ENCODE measurements at regions not wholly inside any gene's neighbourhood (a gene's known extent, or its start where the extent isn't known, plus 50 kb on each side); places are given as distances from the start of the nearest gene placed in this dataset.
"Not testable (repeated sequence)": the region's sequence is repeated elsewhere in the genome, so short reads cannot be mapped to it uniquely, and the experiment has no call there.

DNA sequence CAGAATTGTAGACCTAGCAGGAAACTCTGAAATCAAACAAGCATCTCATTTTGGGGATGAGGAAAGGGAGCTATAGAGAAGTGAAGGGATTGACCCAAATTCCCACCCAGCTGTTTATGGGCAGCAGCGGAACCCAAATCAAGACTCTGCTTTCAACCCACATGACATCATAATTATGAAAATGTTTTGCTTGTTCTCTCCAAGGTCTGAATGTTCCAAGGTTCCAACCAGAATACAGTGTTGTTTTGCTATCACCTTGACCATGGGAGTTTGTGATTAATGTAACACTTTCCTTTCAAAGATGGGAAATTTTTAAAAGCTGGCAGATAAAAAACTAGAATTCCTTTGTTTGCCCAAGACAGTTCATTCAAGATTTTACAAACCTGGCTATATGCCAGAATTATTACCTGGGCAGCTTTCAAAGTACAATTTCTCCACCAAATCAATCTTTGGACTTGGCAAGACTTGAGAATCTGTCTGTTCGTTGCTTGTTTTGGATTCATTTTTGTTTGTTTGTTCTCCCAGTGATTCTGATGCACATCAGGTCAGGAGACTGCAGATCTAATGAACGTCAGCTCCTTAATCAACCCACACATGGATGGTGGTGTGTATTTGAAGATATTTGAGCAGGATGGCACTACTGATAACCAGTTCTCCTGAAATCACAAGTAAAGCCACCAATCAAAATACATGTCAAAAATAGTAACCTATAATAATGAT lies 322.7 kb downstream of the FOXO1 start:
- DNase-seq (ENCODE audit: low read depth in 3 of 3, low spot score in 2 of 3), result no peak

DNA sequence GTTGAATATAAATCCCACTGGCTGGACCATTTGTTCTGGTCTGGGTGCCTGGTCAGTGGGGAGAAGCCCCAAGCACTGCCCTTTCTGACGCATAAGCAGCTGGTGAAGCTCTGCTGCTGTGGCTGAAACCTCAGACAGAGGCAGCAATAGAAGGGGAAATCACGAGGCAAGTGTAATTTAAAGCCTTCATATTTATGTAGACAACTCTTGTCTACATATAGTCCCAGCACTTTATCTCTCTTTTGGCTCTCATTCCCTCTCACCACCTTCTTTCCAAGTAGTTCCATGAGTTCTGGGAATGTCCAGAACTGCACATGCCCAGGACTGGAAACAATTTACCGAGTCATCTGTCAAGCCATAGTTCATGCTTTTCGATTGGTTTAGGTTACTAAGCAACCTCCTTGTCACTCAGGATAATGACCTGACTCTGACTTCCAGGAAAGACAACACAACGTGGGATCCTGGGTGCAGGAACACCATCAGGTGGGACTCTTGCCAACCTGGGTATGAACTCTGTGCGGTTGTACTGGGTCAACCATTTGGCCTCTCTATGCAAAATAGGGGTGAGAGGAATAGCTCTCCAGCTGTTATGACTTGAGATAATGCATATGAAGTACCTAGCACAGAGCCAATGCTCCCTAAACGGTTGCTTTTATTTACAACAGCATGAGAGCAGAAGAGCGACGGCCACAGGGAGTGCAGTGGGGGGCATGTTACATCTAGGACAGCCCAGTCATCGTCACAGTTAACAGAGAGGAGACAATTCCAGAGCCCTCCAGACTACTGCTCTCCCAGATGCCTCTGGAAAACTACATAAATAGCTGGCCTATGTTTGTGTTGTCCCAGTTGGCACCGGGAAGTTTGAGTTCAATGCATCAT lies 321.9 kb downstream of the FOXO1 start:
- DNase-seq (ENCODE audit: low read depth in 3 of 3, low spot score in 2 of 3), result no peak

- no peak for DNase-seq (ENCODE audit: low read depth in 3 of 3, low spot score in 2 of 3)
Observed at GRCh38 chr13:40345149-40345514, 321.3 kb downstream of the FOXO1 start.

DNA sequence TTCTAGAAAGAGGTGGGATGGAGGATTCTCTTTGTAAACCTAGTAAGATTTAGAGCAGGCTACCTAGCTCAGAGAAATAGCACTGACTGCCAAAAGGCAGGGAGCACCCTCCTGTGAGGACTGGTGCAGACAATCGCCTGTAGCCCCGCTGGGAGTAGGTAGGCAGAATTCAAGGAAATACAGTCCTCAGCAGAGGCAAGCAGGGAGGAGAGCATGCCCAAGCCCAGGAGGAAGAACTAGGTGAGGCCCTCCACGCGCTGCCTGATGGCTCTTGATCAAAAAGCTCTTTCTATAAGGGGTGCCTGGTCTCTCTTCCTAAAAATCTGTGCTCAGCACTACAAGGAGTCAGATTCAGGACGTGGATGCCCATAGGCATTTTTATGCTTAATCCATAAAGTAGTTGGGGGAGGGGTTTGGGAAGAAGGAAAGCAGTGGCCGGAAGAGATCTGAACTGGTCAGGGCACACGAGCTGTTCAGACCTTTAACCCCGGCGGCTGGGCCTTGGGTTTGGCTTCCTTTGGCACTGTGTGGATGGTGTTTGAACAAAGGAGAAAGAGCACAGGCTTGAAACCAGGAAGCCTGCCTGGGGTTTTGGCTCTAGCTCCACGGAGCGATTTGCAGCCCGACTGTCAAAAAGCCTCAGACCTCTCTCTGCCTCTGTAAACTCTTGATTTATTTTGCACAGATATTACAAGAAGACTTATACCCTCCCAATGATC lies 320.6 kb downstream of the FOXO1 start:
- DNase-seq (ENCODE audit: low read depth in 3 of 3, low spot score in 2 of 3), result no peak

GRCh38 chr13:40346592-40346991 lies 319.8 kb downstream of the FOXO1 start:
- no peak for DNase-seq (ENCODE audit: low read depth in 3 of 3, low spot score in 2 of 3)

- no peak for DNase-seq (ENCODE audit: low read depth in 3 of 3, low spot score in 2 of 3)
Observed at GRCh38 chr13:40348096-40348679, 318.3 kb downstream of the FOXO1 start.

GRCh38 chr13:40350283-40350992 lies 316.0 kb downstream of the FOXO1 start:
- no peak for DNase-seq (ENCODE audit: low read depth in 3 of 3, low spot score in 2 of 3)

- DNase-seq (ENCODE audit: low read depth in 3 of 3, low spot score in 2 of 3), result no peak
Observed at GRCh38 chr13:40351537-40352379, 314.7 kb downstream of the FOXO1 start.

GRCh38 chr13:40352380-40352778 lies 314.1 kb downstream of the FOXO1 start:
- DNase-seq (ENCODE audit: low read depth in 3 of 3, low spot score in 2 of 3), result no peak

GRCh38 chr13:40352802-40353562 lies 313.5 kb downstream of the FOXO1 start:
- no peak for DNase-seq (ENCODE audit: low read depth in 3 of 3, low spot score in 2 of 3)

DNA sequence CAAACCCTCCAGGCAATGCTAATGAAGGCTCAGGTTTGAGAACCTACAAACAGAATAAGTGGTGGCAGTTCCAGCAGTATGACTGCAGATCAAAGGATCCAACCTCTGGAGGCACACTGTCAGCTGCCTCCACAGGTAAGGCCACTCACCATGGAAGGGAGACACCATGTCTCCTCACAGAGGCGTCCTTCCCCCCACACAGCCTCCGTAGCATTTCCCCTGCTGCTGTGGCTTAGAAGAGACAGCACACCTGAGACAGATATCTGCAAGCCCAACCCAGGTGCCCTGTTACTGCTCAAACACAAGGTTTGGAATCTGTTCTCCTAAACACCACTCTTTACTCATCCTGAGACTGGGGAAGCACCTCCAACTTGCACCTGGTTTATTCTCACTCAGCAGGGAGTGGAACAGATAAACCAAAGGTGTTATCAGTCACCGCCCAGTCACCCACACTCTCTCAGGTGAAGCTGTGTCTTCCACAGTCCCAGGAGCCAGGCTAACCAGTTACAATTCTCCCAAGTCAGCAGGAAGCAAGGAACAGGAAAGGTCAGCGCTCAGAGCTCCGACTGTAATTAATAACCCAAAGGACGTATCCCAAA lies 311.2 kb downstream of the FOXO1 start:
- DNase-seq (ENCODE audit: low read depth in 3 of 3, low spot score in 2 of 3), result no peak

GRCh38 chr13:40356011-40356410 lies 310.4 kb downstream of the FOXO1 start:
- DNase-seq (ENCODE audit: low read depth in 3 of 3, low spot score in 2 of 3), result no peak

- not testable (repeated sequence) for DNase-seq (ENCODE audit: low read depth in 3 of 3, low spot score in 2 of 3)
Observed at GRCh38 chr13:40356458-40356857, 310.0 kb downstream of the FOXO1 start.

DNA sequence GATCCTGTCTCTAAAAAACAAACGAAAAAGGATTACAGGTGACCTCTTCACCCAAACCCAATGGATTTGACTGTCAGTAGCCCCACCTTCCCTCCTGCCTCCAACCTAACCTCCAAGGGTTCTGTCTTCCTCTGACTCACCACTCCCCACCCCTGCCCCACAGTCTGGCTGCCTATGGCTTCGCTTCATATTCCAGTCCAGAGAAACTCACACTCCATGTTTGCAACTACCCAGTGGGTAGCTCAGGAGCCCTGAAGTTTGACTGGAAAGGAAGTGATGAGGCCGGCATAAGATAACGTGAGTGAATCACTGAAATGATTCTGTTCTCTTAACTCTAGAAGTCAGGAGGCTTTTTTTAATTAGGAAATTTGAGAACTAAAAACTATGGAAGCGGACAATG lies 303.9 kb downstream of the FOXO1 start:
- no peak for DNase-seq (ENCODE audit: low read depth in 3 of 3, low spot score in 2 of 3)

DNA sequence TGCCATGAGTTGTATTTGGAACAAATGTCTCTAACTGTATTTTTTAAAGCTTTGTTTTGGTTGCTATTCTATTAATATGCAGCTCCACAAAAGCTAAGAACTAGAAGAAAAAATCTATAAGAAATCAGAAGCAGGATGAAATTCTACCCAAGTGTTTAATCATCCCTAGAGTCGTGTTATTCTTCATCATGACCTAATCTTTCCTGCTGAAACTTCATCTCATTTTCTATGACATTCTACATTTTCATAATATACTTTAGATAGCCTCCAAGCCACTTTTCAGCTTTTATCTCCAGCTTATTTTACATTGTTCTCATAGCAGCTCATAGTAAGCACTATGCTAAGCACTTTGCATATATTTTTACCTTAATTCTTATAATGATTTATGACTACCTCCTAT lies 302.8 kb downstream of the FOXO1 start:
- no peak for DNase-seq (ENCODE audit: low read depth in 3 of 3, low spot score in 2 of 3)

GRCh38 chr13:40366119-40366518 lies 300.3 kb downstream of the FOXO1 start:
- no peak for DNase-seq (ENCODE audit: low read depth in 3 of 3, low spot score in 2 of 3)

DNA sequence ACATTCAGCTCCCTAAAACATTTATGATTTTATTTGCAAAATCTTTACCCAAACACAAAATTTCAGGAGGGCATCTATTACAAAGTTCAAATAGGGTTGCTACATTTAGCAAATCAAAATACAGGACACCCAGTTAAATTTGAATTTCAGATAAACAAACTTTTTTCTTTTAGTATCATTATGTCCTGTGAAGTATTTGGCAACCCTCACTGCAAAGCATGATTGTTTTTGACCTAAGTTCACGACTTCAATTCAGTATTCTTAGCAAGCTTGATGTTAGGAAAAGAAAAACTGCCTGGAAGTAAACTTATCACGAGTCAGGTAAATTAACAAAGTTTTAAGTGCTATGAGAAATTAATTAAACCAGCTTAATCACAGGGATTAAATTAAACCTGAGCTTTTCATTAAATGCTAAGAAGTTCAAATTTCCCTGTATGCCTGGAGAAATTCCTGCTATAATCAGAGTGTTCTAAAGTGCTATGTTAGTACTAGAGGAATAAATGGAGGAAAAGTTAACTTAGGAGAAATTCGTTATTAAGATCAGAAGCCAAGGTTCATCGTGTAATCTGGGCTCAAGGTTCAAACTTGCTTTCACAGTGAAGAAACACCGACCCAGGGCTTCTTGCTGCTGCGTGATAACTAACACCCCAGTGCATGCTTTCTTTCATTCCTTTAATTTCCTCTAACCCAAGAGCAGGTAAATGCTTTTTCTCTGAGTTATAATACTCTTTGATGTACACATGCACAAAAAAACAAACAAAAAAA lies 298.1 kb downstream of the FOXO1 start:
- no peak for DNase-seq (ENCODE audit: low read depth in 3 of 3, low spot score in 2 of 3)

GRCh38 chr13:40370661-40371060 lies 295.8 kb downstream of the FOXO1 start:
- no peak for DNase-seq (ENCODE audit: low read depth in 3 of 3, low spot score in 2 of 3)
